Tibial nerve (tissue), 4 donors: ENCODE measurements at regions not wholly inside any gene's neighbourhood (a gene's known extent, or its start where the extent isn't known, plus 50 kb on each side); places are given as distances from the start of the nearest gene placed in this dataset.
"Not testable (repeated sequence)": the region's sequence is repeated elsewhere in the genome, so short reads cannot be mapped to it uniquely, and the experiment has no call there.

Experiments
- CTCF ChIP-seq, 5 experiments: fragments of 200-600 bp in 3 of 5; fragments of 450-650 bp in 2 of 5; sonication (generic) in 3 of 5; IDR thresholded peaks; one replicate each; pipeline ENCODE4 v1.5.1; 2016 to 2019; ENCODE audit warnings: antibody characterized with exemption in 5 of 5, mild to moderate bottlenecking in 3 of 5, moderate library complexity in 2 of 5
- EP300 ChIP-seq, 2 donors: sonication (generic); formaldehyde crosslinking; IDR thresholded peaks; one replicate each; pipeline ENCODE4 v1.6.1; 2017; ENCODE audit warnings: antibody characterized with exemption in 2 of 2, mild to moderate bottlenecking in 1 of 2
- POLR2A ChIP-seq, 2 donors: fragments of 450-650 bp; IDR thresholded peaks; one replicate each; pipeline ENCODE4 v1.6.1; 2017; ENCODE audit warnings: antibody characterized with exemption in 2 of 2, mild to moderate bottlenecking in 2 of 2, moderate library complexity in 2 of 2

GRCh38 chr13:21920802-21921201 lies 249.9 kb downstream of the FGF9 start:
- not testable (repeated sequence) for TF ChIP-seq CTCF, POLR2A, EP300 (IDR thresholded peaks at IDR 0.05)
